K562 (cell line): ENCODE measurements at regions not wholly inside any gene's neighbourhood (a gene's known extent, or its start where the extent isn't known, plus 50 kb on each side); places are given as distances from the start of the nearest gene placed in this dataset.
A peak's percentile ranks its signal among the peaks of the same experiment; 100 is the strongest.

Source experiments
- CBX2 ChIP-seq: fragments of 200-600 bp; sonication (generic); IDR thresholded peaks from one replicate; pipeline ENCODE4 v1.6.1; 2012; ENCODE audit warnings: mild to moderate bottlenecking, low read length, inconsistent platforms; ENCODE audit not compliant: insufficient read depth, poor library complexity, severe bottlenecking
- CBX3 ChIP-seq, 2 experiments: IDR thresholded peaks; 1 replicate in 1 of 2; 2 replicates in 1 of 2; pipeline ENCODE4 v1.6.1; 2012; ENCODE audit warnings: inconsistent platforms in 2 of 2, low read length in 2 of 2, borderline replicate concordance in 1 of 2, control low read depth in 1 of 2
- CEBPZ ChIP-seq: fragments of 150-350 bp; IDR thresholded peaks from 2 replicates; pipeline ENCODE4 v1.6.1; 2014; ENCODE audit warnings: low read depth, mild to moderate bottlenecking, low read length, borderline replicate concordance
- ETV1 ChIP-seq: fragments of 450-650 bp; conservative IDR thresholded peaks from 2 replicates; pipeline ENCODE4 v1.6.1; 2016; ENCODE audit warnings: missing genetic modification characterization, control low read depth, low read depth, missing compliant biosample characterization
- GATA2 ChIP-seq: sonication (generic); formaldehyde crosslinking; IDR thresholded peaks from 2 replicates; pipeline ENCODE4 v1.4.0; 2020; ENCODE audit warnings: mild to moderate bottlenecking, missing genetic modification reagents
- GTF2E2 ChIP-seq: fragments of 200-800 bp; sonication (Bioruptor generic); IDR thresholded peaks from 2 replicates; pipeline ENCODE4 v1.6.1; 2016; ENCODE audit warnings: missing genetic modification characterization, missing compliant biosample characterization
- HDAC2 ChIP-seq: fragments of 450-650 bp; IDR thresholded peaks from 2 replicates; pipeline ENCODE4 v1.6.1; 2016; ENCODE audit warnings: mild to moderate bottlenecking
- HES1 ChIP-seq: fragments of 450-650 bp; IDR thresholded peaks from 2 replicates; pipeline ENCODE4 v1.6.1; 2016; ENCODE audit warnings: low read depth, mild to moderate bottlenecking, moderate library complexity
- HNRNPK ChIP-seq: fragments of 200-400 bp; formaldehyde crosslinking; IDR thresholded peaks from one replicate; pipeline ENCODE4 v1.6.1; 2018; ENCODE audit warnings: mild to moderate bottlenecking, low read depth, low read length; ENCODE audit not compliant: poor library complexity, severe bottlenecking
- MTA3 ChIP-seq: fragments of 450-650 bp; formaldehyde crosslinking; IDR thresholded peaks from 2 replicates; pipeline ENCODE4 v1.6.1; 2017; ENCODE audit warnings: mild to moderate bottlenecking, borderline replicate concordance
- NR0B1 ChIP-seq: fragments of 450-650 bp; IDR thresholded peaks from one replicate; pipeline ENCODE4 v1.6.1; 2018; ENCODE audit warnings: mild to moderate bottlenecking, moderate library complexity; ENCODE audit not compliant: partially characterized antibody
- PURB ChIP-seq: sonication (generic); formaldehyde crosslinking; IDR thresholded peaks from 2 replicates; pipeline ENCODE4 v1.9.0; 2021; ENCODE audit warnings: low read depth, mild to moderate bottlenecking, missing genetic modification reagents
- SMAD4 ChIP-seq: fragments of 250-450 bp; sonication (Bioruptor Pico); conservative IDR thresholded peaks from 2 replicates; pipeline ENCODE4 v1.8.0; 2021; ENCODE audit warnings: inconsistent platforms, mild to moderate bottlenecking, moderate library complexity
- TCF7L2 ChIP-seq: fragments of 150-350 bp; IDR thresholded peaks from 2 replicates; pipeline ENCODE4 v1.6.1; 2016; ENCODE audit warnings: low read depth, mild to moderate bottlenecking, low read length, moderate library complexity
- XRCC3 ChIP-seq: fragments of 450-650 bp; IDR thresholded peaks from 2 replicates; pipeline ENCODE4 v1.6.1; 2017; ENCODE audit warnings: mild to moderate bottlenecking, moderate library complexity
- ZNF518B ChIP-seq: fragments of 250-450 bp; sonication (Bioruptor Pico); IDR thresholded peaks from 2 replicates; pipeline ENCODE4 v1.5.0; 2021; ENCODE audit warnings: mild to moderate bottlenecking, moderate library complexity
- ZNF644 ChIP-seq: fragments of 200-800 bp; sonication (Bioruptor generic); IDR thresholded peaks from 2 replicates; pipeline ENCODE4 v1.6.1; 2016; ENCODE audit warnings: low read depth, missing genetic modification characterization, missing compliant biosample characterization
- ZNF764 ChIP-seq: fragments of 250-450 bp; sonication (Bioruptor Pico); IDR thresholded peaks from 2 replicates; pipeline ENCODE4 v1.4.0; 2020; ENCODE audit warnings: low read depth, mild to moderate bottlenecking, moderate library complexity

- TF ChIP-seq ZNF518B (CRISPR knock-in tag) (no peak), GTF2E2 (tag) (no peak), TCF7L2 (peak; percentile 31; the same call in 1 of the 2 replicates), NR0B1 (no peak), MTA3 (peak; percentile 82; the same call in 1 of the 2 replicates), HES1 (peak; percentile 65), ZNF764 (no peak), CBX3 (IDR thresholded peaks at IDR 0.05; ENCODE audit: borderline replicate concordance in 1 of 2, low read length in 2 of 2) (peak; percentile 98 to 100), ETV1 (no peak; the same call in 1 of the 2 replicates), ZNF644 (tag) (peak; percentile 97), SMAD4 (CRISPR knock-in tag) (peak; percentile 97), CEBPZ (peak; percentile 83; the same call in 1 of the 2 replicates), HNRNPK (no peak), PURB (CRISPR knock-in tag) (no peak), XRCC3 (peak; percentile 86; the same call in 1 of the 2 replicates), HDAC2 (peak; percentile 53; the same call in 1 of the 2 replicates), CBX2 (no peak), GATA2 (peak; percentile 96)
Observed at GRCh38 chr2:171630812-171631626, 56.2 kb upstream of the DYNC1I2 start (continued).
